Uterus (tissue), 2 donors: ENCODE measurements at regions not wholly inside any gene's neighbourhood (a gene's known extent, or its start where the extent isn't known, plus 50 kb on each side); places are given as distances from the start of the nearest gene placed in this dataset.

ENCODE experiments used
- CTCF ChIP-seq, 4 experiments: fragments of 200-600 bp in 2 of 4; fragments of 450-650 bp in 2 of 4; sonication (generic) in 2 of 4; IDR thresholded peaks; one replicate each; pipeline ENCODE4 v1.5.1; 2016 to 2019; ENCODE audit warnings: antibody characterized with exemption in 4 of 4, mild to moderate bottlenecking in 2 of 4, moderate library complexity in 1 of 4
- POLR2A ChIP-seq, 2 donors: fragments of 450-650 bp; IDR thresholded peaks; one replicate each; pipeline ENCODE4 v1.6.1; 2016; ENCODE audit warnings: antibody characterized with exemption in 2 of 2, mild to moderate bottlenecking in 1 of 2, moderate library complexity in 1 of 2

GRCh38 chr11:106233191-106233590, 155.7 kb downstream of the AASDHPPT start:
- TF ChIP-seq CTCF (IDR thresholded peaks at IDR 0.05) (no peak), POLR2A (IDR thresholded peaks at IDR 0.05) (no peak)
